CD4-positive, alpha-beta T cell treated with Interleukin-15 for 1 hour (primary cell): ENCODE measurements at regions not wholly inside any gene's neighbourhood (a gene's known extent, or its start where the extent isn't known, plus 50 kb on each side); places are given as distances from the start of the nearest gene placed in this dataset.
"Not testable (repeated sequence)": the region's sequence is repeated elsewhere in the genome, so short reads cannot be mapped to it uniquely, and the experiment has no call there.

Source experiments
- DNase-seq: peaks from one replicate; pipeline ENCODE4 v3.0.0-alpha.2; 2020

GRCh38 chr17:14595656-14596055 lies 294.8 kb downstream of the HS3ST3B1 start:
- DNase-seq, result no peak

- DNase-seq, result no peak
Observed at GRCh38 chr17:14594690-14595089, 293.8 kb downstream of the HS3ST3B1 start.

- DNase-seq, result no peak
Observed at GRCh38 chr17:14593956-14594355, 293.1 kb downstream of the HS3ST3B1 start.

GRCh38 chr17:14590459-14591250 lies 289.8 kb downstream of the HS3ST3B1 start:
- DNase-seq, result no peak

- DNase-seq, result no peak
Observed at GRCh38 chr17:14585099-14585498, 284.2 kb downstream of the HS3ST3B1 start.

GRCh38 chr17:14582996-14583395 lies 282.1 kb downstream of the HS3ST3B1 start:
- no peak for DNase-seq

- DNase-seq, result no peak
Observed at GRCh38 chr17:14581186-14581830, 280.4 kb downstream of the HS3ST3B1 start.

GRCh38 chr17:14580499-14580898 lies 279.6 kb downstream of the HS3ST3B1 start:
- DNase-seq, result no peak

- no peak for DNase-seq
Observed at GRCh38 chr17:14579716-14580115, 278.8 kb downstream of the HS3ST3B1 start.

- DNase-seq, result no peak
Observed at GRCh38 chr17:14575471-14575953, 274.6 kb downstream of the HS3ST3B1 start.

GRCh38 chr17:14560325-14560724 lies 259.4 kb downstream of the HS3ST3B1 start:
- not testable (repeated sequence) for DNase-seq

- DNase-seq, result no peak
Observed at GRCh38 chr17:14559264-14560119, 258.6 kb downstream of the HS3ST3B1 start.

GRCh38 chr17:14557480-14557879 lies 256.6 kb downstream of the HS3ST3B1 start:
- DNase-seq, result no peak

- DNase-seq, result no peak
Observed at GRCh38 chr17:14553847-14554246, 253.0 kb downstream of the HS3ST3B1 start.

- DNase-seq, result no peak
Observed at GRCh38 chr17:14552306-14552705, 251.4 kb downstream of the HS3ST3B1 start.

GRCh38 chr17:14547556-14547955 lies 246.7 kb downstream of the HS3ST3B1 start:
- DNase-seq, result no peak

GRCh38 chr17:14547016-14547415 lies 246.1 kb downstream of the HS3ST3B1 start:
- no peak for DNase-seq

GRCh38 chr17:14545156-14545906 lies 244.4 kb downstream of the HS3ST3B1 start:
- no peak for DNase-seq

GRCh38 chr17:14541714-14542113 lies 240.8 kb downstream of the HS3ST3B1 start:
- no peak for DNase-seq

- no peak for DNase-seq
Observed at GRCh38 chr17:14539801-14540200, 238.9 kb downstream of the HS3ST3B1 start.

- DNase-seq, result not testable (repeated sequence)
Observed at GRCh38 chr17:14532242-14532641, 231.4 kb downstream of the HS3ST3B1 start.
